GM19238 (cell line): ENCODE measurements at regions not wholly inside any gene's neighbourhood (a gene's known extent, or its start where the extent isn't known, plus 50 kb on each side); places are given as distances from the start of the nearest gene placed in this dataset.

Experiments
- DNase-seq: peaks from one replicate; pipeline ENCODE4 v3.0.0; 2011; ENCODE audit warnings: low spot score; ENCODE audit not compliant: insufficient read length

- DNase-seq: no peak
Observed at GRCh38 chr14:61941421-61942150, 179.4 kb downstream of the SNAPC1 start.

GRCh38 chr14:61948376-61948775 lies 186.2 kb downstream of the SNAPC1 start:
- DNase-seq: no peak

GRCh38 chr14:61950340-61950739 lies 188.1 kb downstream of the SNAPC1 start:
- DNase-seq: no peak

GRCh38 chr14:61953602-61954001 lies 191.4 kb downstream of the SNAPC1 start:
- no peak for DNase-seq

GRCh38 chr14:61954306-61954705 lies 192.1 kb downstream of the SNAPC1 start:
- no peak for DNase-seq

GRCh38 chr14:61956517-61956916 lies 194.3 kb downstream of the SNAPC1 start:
- DNase-seq: no peak

GRCh38 chr14:61959348-61959747 lies 197.1 kb downstream of the SNAPC1 start:
- DNase-seq: no peak

- DNase-seq: no peak
Observed at GRCh38 chr14:61961369-61961768, 199.1 kb downstream of the SNAPC1 start.

- DNase-seq: no peak
Observed at GRCh38 chr14:61963926-61964325, 201.7 kb downstream of the SNAPC1 start.

- no peak for DNase-seq
Observed at GRCh38 chr14:61965030-61965745, 203.0 kb downstream of the SNAPC1 start.

GRCh38 chr14:61968207-61968606 lies 206.0 kb downstream of the SNAPC1 start:
- no peak for DNase-seq

- DNase-seq: no peak
Observed at GRCh38 chr14:61972711-61973110, 210.5 kb downstream of the SNAPC1 start.

GRCh38 chr14:61973981-61974380 lies 211.8 kb downstream of the SNAPC1 start:
- no peak for DNase-seq

GRCh38 chr14:61977217-61977616 lies 215.0 kb downstream of the SNAPC1 start:
- DNase-seq: no peak

GRCh38 chr14:61988240-61988639 lies 226.0 kb downstream of the SNAPC1 start:
- DNase-seq: no peak

- no peak for DNase-seq
Observed at GRCh38 chr14:61992139-61992538, 229.9 kb downstream of the SNAPC1 start.

- DNase-seq: no peak
Observed at GRCh38 chr14:61992926-61993325, 230.7 kb downstream of the SNAPC1 start.

GRCh38 chr14:61994589-61994988 lies 232.4 kb downstream of the SNAPC1 start:
- no peak for DNase-seq

GRCh38 chr14:61996753-61997152 lies 234.5 kb downstream of the SNAPC1 start:
- no peak for DNase-seq

GRCh38 chr14:61997161-61997560 lies 234.9 kb downstream of the SNAPC1 start:
- DNase-seq: no peak

- no peak for DNase-seq
Observed at GRCh38 chr14:62001963-62002362, 239.7 kb downstream of the SNAPC1 start.

GRCh38 chr14:62002642-62003041 lies 240.4 kb downstream of the SNAPC1 start:
- no peak for DNase-seq

- no peak for DNase-seq
Observed at GRCh38 chr14:62003701-62004100, 241.5 kb downstream of the SNAPC1 start.
